Psoas muscle (tissue), 7 donors: ENCODE measurements at regions not wholly inside any gene's neighbourhood (a gene's known extent, or its start where the extent isn't known, plus 50 kb on each side); places are given as distances from the start of the nearest gene placed in this dataset.

Experiments
- ATAC-seq, 4 donors: fragments of 200-7000 bp; cut with Tn5 transposase; one replicate each; pipeline ENCODE4 v1.9.1; 2020; ENCODE audit warnings: moderate library complexity in 3 of 4, mild to moderate bottlenecking in 2 of 4
- DNase-seq, 2 donors: peaks; one replicate each; pipeline ENCODE4 v3.0.0-alpha.2; 2020
- H3K27ac ChIP-seq: fragments of 200-600 bp; one replicate; pipeline ENCODE4 v1.8.0; 2022
- H3K27me3 ChIP-seq, 3 donors: fragments of 200-600 bp in 1 of 3; one replicate each; pipeline versions ENCODE4 v1.6.1 to v1.8.0; 2013 to 2022; ENCODE audit warnings: low read length in 2 of 3, mild to moderate bottlenecking in 2 of 3, moderate library complexity in 1 of 3; ENCODE audit not compliant: insufficient read depth in 3 of 3
- H3K36me3 ChIP-seq, 2 donors: fragments of 200-600 bp in 1 of 2; one replicate each; pipeline versions ENCODE4 v1.6.1 to v1.8.0; 2013 to 2022; ENCODE audit warnings: low read depth in 1 of 2, mild to moderate bottlenecking in 1 of 2, moderate library complexity in 1 of 2; ENCODE audit not compliant: insufficient read depth in 1 of 2
- H3K4me1 ChIP-seq: fragments of 200-600 bp; one replicate; pipeline ENCODE4 v1.8.0; 2022
- H3K4me3 ChIP-seq: fragments of 200-600 bp; one replicate; pipeline ENCODE4 v1.8.0; 2022; ENCODE audit warnings: mild to moderate bottlenecking
- H3K9me3 ChIP-seq: fragments of 200-600 bp; one replicate; pipeline ENCODE4 v1.8.0; 2022
- WGBS, 3 donors: extraction: QIAGEN DNeasy Blood & Tissue Kit; methylation state at CpG; one replicate each; pipeline versions ENCODE4 v1.1.6 to v1.1.7; 2013; 5-methylcytosine and 5-hydroxymethylcytosine counted together
- intact Hi-C, 2 donors: fragments of 100-400 bp; cut with DNase I; formaldehyde crosslinking; loops; one replicate each; pipeline versions ENCODE4 v1.11.0 to v1.14.2; 2022
- TF ChIP-seq, protein P1 (sequence below): fragments of 200-600 bp; IDR thresholded peaks from one replicate; pipeline ENCODE4 v1.8.0; 2022; ENCODE audit warnings: antibody characterized with exemption
- donor health status: healthy with polysubstance abuse.
- donor health status: DM: no; HTN: no; CAD: no; lungs with moderate emphysema.
- donor health status: Bipolar disorder and iron deficiency.
- donor health status: healthy.
- donor health status: DM: yes; HTN: yes; CAD: no.
- donor health status: DM: no; HTN: no; CAD: no.
- donor health status: DM: yes; HTN: yes; CAD: no.

DNA sequence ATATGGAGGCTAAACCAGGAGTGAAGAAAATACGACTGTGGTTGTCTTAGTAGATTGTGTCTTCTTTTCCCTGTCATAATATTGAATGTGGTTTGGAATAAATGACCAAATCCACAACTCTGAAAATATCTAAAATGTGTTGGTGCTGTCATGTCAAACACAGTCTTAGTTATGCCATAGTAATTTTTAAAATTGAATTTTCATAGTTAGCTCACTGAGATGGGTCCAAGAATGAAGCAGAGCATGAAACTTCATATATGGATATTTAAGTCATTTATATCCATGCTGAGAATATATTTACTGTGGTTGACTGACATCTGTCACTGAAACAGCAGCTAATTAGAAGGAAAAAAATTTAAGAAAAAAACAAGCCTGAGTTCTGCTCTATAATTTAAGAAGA is 260.4 kb upstream of the ATP10B start:
- intact Hi-C loops, result no loop called here
- Histone ChIP-seq H3K27me3 (no peaks in the 10 kb centered on the region), H3K4me1 (no peaks in the 10 kb centered on the region), H3K36me3 (no peaks in the 10 kb centered on the region), H3K9me3 (no peaks in the 10 kb centered on the region), H3K27ac (no peak overlapping the region), H3K4me3 (no peak overlapping the region)
- TF ChIP-seq, protein P1, sequence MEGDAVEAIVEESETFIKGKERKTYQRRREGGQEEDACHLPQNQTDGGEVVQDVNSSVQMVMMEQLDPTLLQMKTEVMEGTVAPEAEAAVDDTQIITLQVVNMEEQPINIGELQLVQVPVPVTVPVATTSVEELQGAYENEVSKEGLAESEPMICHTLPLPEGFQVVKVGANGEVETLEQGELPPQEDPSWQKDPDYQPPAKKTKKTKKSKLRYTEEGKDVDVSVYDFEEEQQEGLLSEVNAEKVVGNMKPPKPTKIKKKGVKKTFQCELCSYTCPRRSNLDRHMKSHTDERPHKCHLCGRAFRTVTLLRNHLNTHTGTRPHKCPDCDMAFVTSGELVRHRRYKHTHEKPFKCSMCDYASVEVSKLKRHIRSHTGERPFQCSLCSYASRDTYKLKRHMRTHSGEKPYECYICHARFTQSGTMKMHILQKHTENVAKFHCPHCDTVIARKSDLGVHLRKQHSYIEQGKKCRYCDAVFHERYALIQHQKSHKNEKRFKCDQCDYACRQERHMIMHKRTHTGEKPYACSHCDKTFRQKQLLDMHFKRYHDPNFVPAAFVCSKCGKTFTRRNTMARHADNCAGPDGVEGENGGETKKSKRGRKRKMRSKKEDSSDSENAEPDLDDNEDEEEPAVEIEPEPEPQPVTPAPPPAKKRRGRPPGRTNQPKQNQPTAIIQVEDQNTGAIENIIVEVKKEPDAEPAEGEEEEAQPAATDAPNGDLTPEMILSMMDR, result no peak
- ATAC-seq (no peak), DNase-seq (no peak)
- WGBS, 3 donors, result 76 to 84% (median 79%) methylated on average over 1 of the region's 1 CpG

DNA sequence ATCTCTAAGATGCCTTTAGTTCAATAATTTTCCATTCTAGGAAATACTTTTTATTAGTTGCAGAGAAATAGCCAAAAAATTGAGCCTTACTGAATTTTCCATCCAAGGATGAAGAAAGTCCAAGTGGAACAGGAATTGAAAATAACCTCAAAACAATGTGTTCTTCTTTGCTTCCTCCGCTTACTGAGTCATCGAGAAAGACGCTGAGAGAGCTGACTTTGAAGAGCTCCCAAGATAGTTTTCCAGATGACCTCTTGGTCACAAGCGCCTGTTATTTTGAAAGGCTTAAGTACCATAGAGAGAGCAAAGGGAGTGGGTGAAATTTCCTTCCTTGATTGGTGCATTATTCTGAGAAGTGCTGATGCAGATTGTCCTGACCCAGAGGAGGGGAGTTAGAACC is 253.5 kb upstream of the ATP10B start:
- H3K27me3 ChIP-seq, result no peaks in the 10 kb centered on the region
- WGBS, 3 donors, result 15 to 22% (median 21%) methylated on average over 4 of the region's 4 CpGs
- TF ChIP-seq, protein P1, result no peak
- no peak overlapping the region for H3K4me3 ChIP-seq
- DNase-seq, result no peak
- ATAC-seq, result no peak
- no peaks in the 10 kb centered on the region for H3K9me3 ChIP-seq
- H3K27ac ChIP-seq, result no peak overlapping the region
- H3K4me1 ChIP-seq, result no peaks in the 10 kb centered on the region
- H3K36me3 ChIP-seq, result no peaks in the 10 kb centered on the region
- intact Hi-C loops, result no loop called here

DNA sequence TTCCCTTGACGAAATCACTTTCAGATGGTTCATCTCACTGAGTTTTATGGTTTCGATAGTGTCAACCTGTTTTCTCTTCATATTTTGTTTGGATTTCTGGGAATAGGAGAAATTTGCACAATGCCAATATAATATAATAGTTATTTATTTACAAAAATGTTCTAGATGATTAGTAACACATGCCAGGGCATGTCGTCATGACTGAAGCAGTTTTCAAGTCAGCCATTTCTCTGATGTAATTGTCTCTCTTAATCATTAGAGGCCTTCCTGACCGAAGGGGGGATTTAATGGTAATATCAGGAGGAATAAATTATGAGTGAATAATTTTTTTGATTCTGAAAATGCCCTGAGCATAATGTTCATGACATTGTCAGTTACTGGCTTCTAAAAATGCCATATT is 246.5 kb upstream of the ATP10B start:
- WGBS, 3 donors, result 66 to 70% (median 67%) methylated on average over 4 of the region's 4 CpGs
- H3K27ac ChIP-seq, result no peak overlapping the region
- no peak for ATAC-seq

DNA sequence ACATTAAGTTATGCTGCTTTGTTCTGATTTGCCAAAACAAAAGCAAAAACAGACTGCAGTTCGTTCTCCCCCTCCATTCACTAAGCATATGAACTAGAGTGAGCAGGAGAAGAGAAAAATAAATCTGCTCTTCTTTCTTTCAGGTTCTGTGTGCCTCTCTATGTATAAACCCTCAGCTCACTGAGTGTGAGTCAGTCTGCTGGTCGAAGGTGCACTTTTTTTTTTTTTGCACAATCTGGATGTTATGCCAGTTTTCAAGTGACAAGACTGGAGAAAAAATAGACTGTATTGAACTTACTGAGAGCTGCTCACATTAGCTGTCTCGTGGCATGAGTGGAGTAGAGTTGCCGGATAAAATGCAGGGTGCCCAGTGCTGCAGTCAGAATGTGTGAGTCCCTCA is 244.6 kb upstream of the ATP10B start:
- no peaks in the 10 kb centered on the region for H3K36me3 ChIP-seq
- intact Hi-C loops, result no loop called here
- H3K4me1 ChIP-seq, result no peaks in the 10 kb centered on the region
- no peak for ATAC-seq
- DNase-seq, result no peak
- H3K27me3 ChIP-seq, result no peaks in the 10 kb centered on the region
- no peak overlapping the region for H3K27ac ChIP-seq
- TF ChIP-seq, protein P1, result no peak
- no peaks in the 10 kb centered on the region for H3K9me3 ChIP-seq
- no peak overlapping the region for H3K4me3 ChIP-seq
- 60 to 66% (median 66%) methylated on average over 4 of the region's 4 CpGs for WGBS, 3 donors

More for the DNA sequence above, 246.5 kb upstream of the ATP10B start:
- Histone ChIP-seq H3K4me3 (no peak overlapping the region), H3K27me3 (no peaks in the 10 kb centered on the region), H3K4me1 (no peaks in the 10 kb centered on the region), H3K36me3 (no peaks in the 10 kb centered on the region), H3K9me3 (no peaks in the 10 kb centered on the region)
- no peak for DNase-seq
- TF ChIP-seq, protein P1, result no peak
- intact Hi-C loops, result no loop called here

DNA sequence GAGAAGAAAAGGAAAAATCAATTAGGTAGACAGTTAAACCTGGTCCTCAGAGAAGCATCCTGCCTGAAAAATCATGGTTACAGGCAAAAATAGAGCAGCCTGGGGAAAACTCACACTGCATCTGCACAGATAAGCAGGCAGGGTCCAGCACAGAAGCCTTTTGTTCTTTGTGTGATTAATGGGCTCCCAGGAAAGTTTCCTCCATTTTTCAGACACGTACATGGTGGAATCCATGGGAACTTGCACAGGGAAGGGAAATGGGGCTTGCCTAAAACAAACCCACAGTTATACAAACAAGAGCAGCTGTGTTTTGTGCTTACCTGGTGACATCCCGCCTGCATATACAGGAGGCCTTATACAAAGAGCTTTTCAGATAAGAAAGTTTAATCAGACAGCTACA is 243.9 kb upstream of the ATP10B start:
- Histone ChIP-seq H3K4me1 (no peaks in the 10 kb centered on the region), H3K27ac (no peak overlapping the region), H3K36me3 (no peaks in the 10 kb centered on the region), H3K27me3 (no peaks in the 10 kb centered on the region), H3K9me3 (no peaks in the 10 kb centered on the region), H3K4me3 (no peak overlapping the region)
- TF ChIP-seq, protein P1, result no peak
- ATAC-seq (no peak), DNase-seq (no peak)
- 44 to 59% (median 49%) methylated on average over 2 of the region's 2 CpGs for WGBS, 3 donors
- intact Hi-C loops, result no loop called here
